IMR-90 (cell line): ENCODE measurements at regions not wholly inside any gene's neighbourhood (a gene's known extent, or its start where the extent isn't known, plus 50 kb on each side); places are given as distances from the start of the nearest gene placed in this dataset.
"Not testable (repeated sequence)": the region's sequence is repeated elsewhere in the genome, so short reads cannot be mapped to it uniquely, and the experiment has no call there.

Source experiments
- ATAC-seq: fragments of 200-7000 bp; cut with Tn5 transposase; 2 replicates; pipeline ENCODE4 v1.9.1; 2020; ENCODE audit warnings: low read depth, mild to moderate bottlenecking, moderate library complexity
- BruUV-seq: library from RNA; stranded (reverse); fragments of 400-500 nt; replicated peaks from 2 replicates; lab custom pipeline; 2021; lab: Mats Ljungman, UMichigan
- CTCF ChIA-PET: fragments of 300-600 bp; formaldehyde crosslinking; extraction: SDS; loops from one replicate; lab custom pipeline; 2021; ENCODE audit warnings: antibody characterized with exemption; lab: Yijun Ruan, JAX
- POLR2A ChIA-PET: fragments of 300-600 bp; sonication (Branson Sonifier 250); formaldehyde crosslinking; loops from one replicate; lab custom pipeline; 2022; ENCODE audit warnings: antibody characterized with exemption; ENCODE audit not compliant: unreplicated experiment; lab: Charles Lee
- DNase-seq: peaks from one replicate; pipeline ENCODE4 v3.0.0; 2013
- H2AFZ ChIP-seq: replicated peaks from 2 replicates; pipeline ENCODE3; 2013; ENCODE audit warnings: low read length, mild to moderate bottlenecking; ENCODE audit not compliant: poor library complexity
- H2AK5ac ChIP-seq: 2 replicates; pipeline ENCODE4 v1.6.1; 2013; ENCODE audit warnings: low read depth, low read length, inconsistent platforms
- H2AK9ac ChIP-seq: replicated peaks from 2 replicates; pipeline ENCODE3; 2013; ENCODE audit warnings: mild to moderate bottlenecking, low read depth, low read length, moderate library complexity; ENCODE audit not compliant: poor library complexity
- H2BK120ac ChIP-seq: 2 replicates; pipeline ENCODE4 v1.6.1; 2013; ENCODE audit warnings: low read depth, low read length, inconsistent platforms
- H2BK15ac ChIP-seq: 3 replicates; pipeline ENCODE4 v1.6.1; 2013; ENCODE audit warnings: low read depth, low read length, inconsistent platforms
- H2BK20ac ChIP-seq: 2 replicates; pipeline ENCODE4 v1.6.1; 2013; ENCODE audit warnings: low read depth, mild to moderate bottlenecking, inconsistent platforms, low read length, moderate library complexity
- H2BK5ac ChIP-seq: 2 replicates; pipeline ENCODE4 v1.6.1; 2013; ENCODE audit warnings: mild to moderate bottlenecking, low read depth, low read length, inconsistent platforms; ENCODE audit not compliant: poor library complexity, severe bottlenecking
- H3K14ac ChIP-seq: replicated peaks from 2 replicates; pipeline ENCODE4 v1.6.1; 2013; ENCODE audit warnings: low read depth, low read length, inconsistent platforms
- H3K18ac ChIP-seq: 2 replicates; pipeline ENCODE4 v1.6.1; 2013; ENCODE audit warnings: low read depth, low read length, control low read depth
- H3K23ac ChIP-seq: 2 replicates; pipeline ENCODE4 v1.6.1; 2013; ENCODE audit warnings: low read depth, low read length, inconsistent platforms
- H3K27ac ChIP-seq: 2 replicates; pipeline ENCODE4 v1.5.1; 2013; ENCODE audit warnings: mild to moderate bottlenecking, control low read depth, low read length; ENCODE audit not compliant: insufficient read depth
- H3K27me3 ChIP-seq: 2 replicates; pipeline ENCODE4 v1.6.1; 2013; ENCODE audit warnings: low read length; ENCODE audit not compliant: control insufficient read depth, insufficient read depth
- H3K36me3 ChIP-seq: 2 replicates; pipeline ENCODE4 v1.6.1; 2013; ENCODE audit warnings: low read length, mixed read lengths; ENCODE audit not compliant: control insufficient read depth, insufficient read depth
- H3K4ac ChIP-seq: 2 replicates; pipeline ENCODE4 v1.6.1; 2013; ENCODE audit warnings: low read depth, low read length, inconsistent platforms
- H3K4me1 ChIP-seq: 2 replicates; pipeline ENCODE4 v1.6.1; 2013; ENCODE audit warnings: low read length, mixed read lengths; ENCODE audit not compliant: control insufficient read depth, insufficient read depth
- H3K4me2 ChIP-seq: 2 replicates; pipeline ENCODE4 v1.6.1; 2013; ENCODE audit warnings: low read depth, mild to moderate bottlenecking, control low read depth, low read length, moderate library complexity
- H3K4me3 ChIP-seq: 2 replicates; pipeline ENCODE4 v1.5.1; 2013; ENCODE audit warnings: low read depth, mild to moderate bottlenecking, control low read depth, low read length, moderate library complexity; ENCODE audit not compliant: insufficient read depth
- H3K56ac ChIP-seq: 2 replicates; pipeline ENCODE4 v1.6.1; 2013; ENCODE audit warnings: low read length, inconsistent platforms; ENCODE audit not compliant: insufficient read depth; ENCODE audit errors: extremely low read depth
- H3K79me1 ChIP-seq, 2 experiments: 2 replicates each; pipeline ENCODE4 v1.6.1; 2013; ENCODE audit warnings: low read length in 2 of 2, inconsistent platforms in 1 of 2, low read depth in 1 of 2
- H3K9ac ChIP-seq: 2 replicates; pipeline ENCODE4 v1.6.1; 2013; ENCODE audit warnings: low read depth, low read length, control low read depth
- H3K9me1 ChIP-seq: 2 replicates; pipeline ENCODE4 v1.6.1; 2013; ENCODE audit warnings: low read length, inconsistent platforms; ENCODE audit not compliant: insufficient read depth
- H3K9me3 ChIP-seq: 2 replicates; pipeline ENCODE4 v1.6.1; 2013; ENCODE audit warnings: low read length; ENCODE audit not compliant: control insufficient read depth, insufficient read depth
- H4K20me1 ChIP-seq: 2 replicates; pipeline ENCODE4 v1.6.1; 2013; ENCODE audit warnings: low read length, inconsistent platforms; ENCODE audit not compliant: insufficient read depth
- H4K5ac ChIP-seq: 2 replicates; pipeline ENCODE4 v1.6.1; 2013; ENCODE audit warnings: mild to moderate bottlenecking, low read depth, low read length, control low read depth
- H4K8ac ChIP-seq, 2 experiments: 2 replicates each; pipeline ENCODE4 v1.6.1; 2013; ENCODE audit warnings: low read depth in 2 of 2, low read length in 2 of 2, control low read depth in 1 of 2, inconsistent platforms in 1 of 2
- H4K91ac ChIP-seq: 2 replicates; pipeline ENCODE4 v1.6.1; 2013; ENCODE audit warnings: low read depth, low read length, inconsistent platforms; ENCODE audit not compliant: insufficient read depth
- WGBS, 2 experiments: methylation state at CpG; one replicate each; pipeline versions ENCODE4 v1.1.5 to v1.1.7; 2013; ENCODE audit warnings: missing lambda C conversion rate in 2 of 2; ENCODE audit not compliant: insufficient read length in 1 of 2; ENCODE audit errors: extremely low coverage in 2 of 2; 5-methylcytosine and 5-hydroxymethylcytosine counted together
- dilution Hi-C: fragments of 300-500 bp; cut with HindIII; formaldehyde crosslinking; loops from one replicate; pipeline ENCODE4 v1.14.3; 2018; ENCODE audit warnings: low sequenced_read_pairs; ENCODE audit not compliant: unreplicated experiment
- in situ Hi-C: fragments of 300-500 bp; cut with MboI; formaldehyde crosslinking; loops from 3 replicates; pipeline ENCODE4 v1.14.3; 2019; ENCODE audit warnings: low sequenced_read_pairs, inconsistent platforms, mixed read lengths
- intact Hi-C: fragments of 100-400 bp; cut with micrococcal nuclease; formaldehyde crosslinking; loops from 2 replicates; pipeline ENCODE4 v1.10.0; 2022

DNA sequence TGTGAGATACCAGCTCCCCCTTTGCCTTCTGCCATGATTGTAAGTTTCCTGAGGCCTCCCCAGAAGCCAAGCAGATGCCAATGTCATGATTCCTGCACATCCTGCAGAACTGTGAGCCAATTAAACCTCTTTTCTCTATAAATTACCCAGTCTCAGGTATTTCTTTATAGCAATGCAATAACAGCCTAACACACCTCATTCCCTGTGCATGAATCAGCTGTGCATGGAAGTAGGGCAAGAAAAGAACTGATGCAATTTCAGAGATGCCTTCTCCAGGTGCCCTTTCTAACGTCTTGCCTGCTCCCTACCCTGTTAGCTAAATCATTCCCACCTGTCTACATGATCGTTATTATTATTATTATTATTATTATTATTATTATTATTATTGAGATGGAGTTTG, 230.9 kb downstream of the RAB11FIP2 start:
- H3K4ac ChIP-seq, H4K20me1 ChIP-seq, H4K5ac ChIP-seq, H3K56ac ChIP-seq, H3K9me1 ChIP-seq, BruUV-seq, H2AFZ ChIP-seq, dilution Hi-C loops, H3K36me3 ChIP-seq, in situ Hi-C loops, H3K4me1 ChIP-seq, H2BK15ac ChIP-seq, H3K27me3 ChIP-seq, H3K18ac ChIP-seq, H3K23ac ChIP-seq, H2BK20ac ChIP-seq, H3K4me2 ChIP-seq, intact Hi-C loops, ATAC-seq, H4K91ac ChIP-seq, CTCF ChIA-PET, H2BK120ac ChIP-seq, H2BK5ac ChIP-seq, DNase-seq, H3K9ac ChIP-seq, H3K14ac ChIP-seq, H2AK9ac ChIP-seq, H3K79me1 ChIP-seq, H4K8ac ChIP-seq, H3K4me3 ChIP-seq, H2AK5ac ChIP-seq, H3K27ac ChIP-seq, POLR2A ChIA-PET: not testable (repeated sequence)
- peaks cover 40% of the 10 kb centered on the region for H3K9me3 ChIP-seq
- WGBS, 2 experiments, result no CpG with 5 or more reads among the region's 2 CpGs
